ENCODE measurements at regions not wholly inside any gene's neighbourhood (a gene's known extent, or its start where the extent isn't known, plus 50 kb on each side); places are given as distances from the start of the nearest gene placed in this dataset.

DNA sequence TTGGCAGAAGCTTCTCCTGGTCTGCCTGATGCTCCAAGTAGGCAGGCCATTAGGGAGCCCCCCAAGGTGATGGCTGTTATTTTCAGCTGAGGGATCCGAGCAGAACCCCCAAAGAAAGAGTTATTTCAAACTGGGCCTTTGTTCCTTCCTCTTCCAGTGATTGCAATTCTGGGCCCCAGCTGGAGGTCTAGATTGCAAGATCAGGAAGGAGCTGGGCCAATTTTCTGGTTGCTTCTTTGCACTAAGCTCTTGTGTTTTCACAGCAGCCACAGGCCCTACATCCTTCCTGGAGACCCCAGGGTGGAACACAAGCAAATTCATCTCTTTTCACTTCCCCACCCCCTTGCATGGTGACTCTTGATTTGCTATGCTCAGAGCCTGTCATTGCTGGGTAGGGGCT lies 215.0 kb downstream of the SEMA6A start:
- TF ChIP-seq, protein P1, sequence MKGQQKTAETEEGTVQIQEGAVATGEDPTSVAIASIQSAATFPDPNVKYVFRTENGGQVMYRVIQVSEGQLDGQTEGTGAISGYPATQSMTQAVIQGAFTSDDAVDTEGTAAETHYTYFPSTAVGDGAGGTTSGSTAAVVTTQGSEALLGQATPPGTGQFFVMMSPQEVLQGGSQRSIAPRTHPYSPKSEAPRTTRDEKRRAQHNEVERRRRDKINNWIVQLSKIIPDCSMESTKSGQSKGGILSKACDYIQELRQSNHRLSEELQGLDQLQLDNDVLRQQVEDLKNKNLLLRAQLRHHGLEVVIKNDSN (IDR thresholded peaks at IDR 0.05), result no peak
- TF ChIP-seq TCF12 (IDR thresholded peaks at IDR 0.05; ENCODE audit: low read depth) (no peak), REST (IDR thresholded peaks at IDR 0.05; ENCODE audit: low read depth) (no peak), MAX (IDR thresholded peaks at IDR 0.05) (no peak), YY1 (IDR thresholded peaks at IDR 0.05; ENCODE audit: low read depth) (no peak), RAD21 (IDR thresholded peaks at IDR 0.05; ENCODE audit: low read depth) (no peak), EP300 (IDR thresholded peaks at IDR 0.05; ENCODE audit: borderline replicate concordance) (no peak), CREB1 (IDR thresholded peaks at IDR 0.05; ENCODE audit: low read depth) (no peak), TAF1 (IDR thresholded peaks at IDR 0.05; ENCODE audit: low read depth) (no peak), FOXM1 (IDR thresholded peaks at IDR 0.05; ENCODE audit: borderline replicate concordance, low read depth) (no peak), ZBTB7A (IDR thresholded peaks at IDR 0.05; ENCODE audit: low read depth) (no peak), NFIC (IDR thresholded peaks at IDR 0.05) (no peak), CEBPB (IDR thresholded peaks at IDR 0.05) (no peak), EGR1 (IDR thresholded peaks at IDR 0.05) (no peak)
